Neuronal stem cell (in vitro differentiated cells): ENCODE measurements at regions not wholly inside any gene's neighbourhood (a gene's known extent, or its start where the extent isn't known, plus 50 kb on each side); places are given as distances from the start of the nearest gene placed in this dataset.
A peak's percentile ranks its signal among the peaks of the same experiment; 100 is the strongest.
"Not testable (repeated sequence)": the region's sequence is repeated elsewhere in the genome, so short reads cannot be mapped to it uniquely, and the experiment has no call there.

Experiments used
- DNase-seq: peaks from one replicate; pipeline ENCODE4 v3.0.0-alpha.2; 2013; ENCODE audit warnings: low spot score
- H2AFZ ChIP-seq: one replicate; pipeline ENCODE4 v1.6.1; 2013; ENCODE audit warnings: mild to moderate bottlenecking, low read length, inconsistent platforms
- H2AK5ac ChIP-seq: 2 replicates; pipeline ENCODE4 v1.6.1; 2013; ENCODE audit warnings: low read depth, mild to moderate bottlenecking, inconsistent platforms, low read length, moderate library complexity, mixed read lengths
- H2BK120ac ChIP-seq: 2 replicates; pipeline ENCODE4 v1.6.1; 2013; ENCODE audit warnings: low read depth, mild to moderate bottlenecking, inconsistent platforms, low read length, moderate library complexity, mixed read lengths
- H2BK12ac ChIP-seq: one replicate; pipeline ENCODE4 v1.6.1; 2013; ENCODE audit warnings: low read length, inconsistent platforms
- H2BK15ac ChIP-seq: 2 replicates; pipeline ENCODE4 v1.6.1; 2013; ENCODE audit warnings: mild to moderate bottlenecking, low read length, inconsistent platforms, mixed read lengths
- H2BK5ac ChIP-seq: one replicate; pipeline ENCODE4 v1.6.1; 2013; ENCODE audit warnings: inconsistent platforms, mild to moderate bottlenecking, low read length, moderate library complexity
- H3K14ac ChIP-seq: one replicate; pipeline ENCODE4 v1.6.1; 2013; ENCODE audit warnings: low read length, inconsistent platforms
- H3K18ac ChIP-seq: 2 replicates; pipeline ENCODE4 v1.6.1; 2013; ENCODE audit warnings: low read length, inconsistent platforms
- H3K23ac ChIP-seq: 2 replicates; pipeline ENCODE4 v1.6.1; 2013; ENCODE audit warnings: low read depth, mild to moderate bottlenecking, mixed read lengths, low read length, inconsistent platforms; ENCODE audit not compliant: poor library complexity
- H3K27ac ChIP-seq: replicated peaks from 3 replicates; pipeline ENCODE4 v1.5.1; 2013; ENCODE audit warnings: low read length, inconsistent platforms
- H3K27me3 ChIP-seq, 3 experiments: 2 replicates each; pipeline ENCODE4 v1.6.1; 2013; ENCODE audit warnings: low read length in 3 of 3, mild to moderate bottlenecking in 2 of 3, inconsistent platforms in 1 of 3, low read depth in 1 of 3, mixed read lengths in 1 of 3, moderate library complexity in 1 of 3; ENCODE audit not compliant: control insufficient read depth in 3 of 3, insufficient read depth in 3 of 3
- H3K36me3 ChIP-seq, 2 donors: replicated peaks in 1 of 2; 2 replicates each; pipeline ENCODE4 v1.6.1; 2013; ENCODE audit warnings: low read length in 2 of 2; ENCODE audit not compliant: control insufficient read depth in 2 of 2, insufficient read depth in 2 of 2
- H3K4ac ChIP-seq: 2 replicates; pipeline ENCODE4 v1.6.1; 2013; ENCODE audit warnings: inconsistent platforms, mild to moderate bottlenecking, low read length, moderate library complexity
- H3K4me1 ChIP-seq, 2 donors: 1 replicate in 1 of 2; 2 replicates in 1 of 2; pipeline ENCODE4 v1.6.1; 2013; ENCODE audit warnings: low read length in 2 of 2, low read depth in 1 of 2; ENCODE audit not compliant: control insufficient read depth in 2 of 2, insufficient read depth in 1 of 2
- H3K4me2 ChIP-seq: one replicate; pipeline ENCODE4 v1.6.1; 2013; ENCODE audit warnings: mild to moderate bottlenecking, low read length, inconsistent platforms; ENCODE audit not compliant: insufficient read depth, poor library complexity, severe bottlenecking
- H3K4me3 ChIP-seq, 2 donors: 2 replicates each; pipeline ENCODE4 v1.5.1; 2013; ENCODE audit warnings: low read length in 2 of 2, mild to moderate bottlenecking in 2 of 2, inconsistent platforms in 1 of 2, moderate library complexity in 1 of 2
- H3K79me1 ChIP-seq: one replicate; pipeline ENCODE4 v1.6.1; 2013; ENCODE audit warnings: low read depth, mild to moderate bottlenecking, inconsistent platforms, low read length, moderate library complexity
- H3K9ac ChIP-seq: one replicate; pipeline ENCODE4 v1.6.1; 2013; ENCODE audit warnings: mild to moderate bottlenecking, low read depth, low read length, inconsistent platforms; ENCODE audit not compliant: poor library complexity
- H3K9me3 ChIP-seq, 2 donors: replicated peaks in 1 of 2; 2 replicates each; pipeline versions ENCODE3 to v1.6.1; 2013; ENCODE audit warnings: low read length in 2 of 2, mild to moderate bottlenecking in 2 of 2, inconsistent platforms in 1 of 2, low read depth in 1 of 2, mixed read lengths in 1 of 2, moderate library complexity in 1 of 2; ENCODE audit not compliant: control insufficient read depth in 2 of 2, insufficient read depth in 1 of 2
- H4K8ac ChIP-seq: one replicate; pipeline ENCODE4 v1.6.1; 2013; ENCODE audit warnings: low read depth, mild to moderate bottlenecking, inconsistent platforms, low read length, moderate library complexity
- H4K91ac ChIP-seq: one replicate; pipeline ENCODE4 v1.6.1; 2013; ENCODE audit warnings: low read length, low read depth, mild to moderate bottlenecking, inconsistent platforms; ENCODE audit not compliant: poor library complexity
- WGBS, 2 donors: extraction: QIAGEN DNeasy Blood & Tissue Kit; methylation state at CpG; one replicate each; pipeline ENCODE4 v1.1.7; 2013; ENCODE audit warnings: missing lambda C conversion rate in 2 of 2, mixed read lengths in 1 of 2; ENCODE audit not compliant: insufficient read length in 2 of 2, insufficient replicate concordance in 1 of 2; ENCODE audit errors: extremely low coverage in 2 of 2; 5-methylcytosine and 5-hydroxymethylcytosine counted together

- Histone ChIP-seq H3K14ac (no peak overlapping the region), H3K9ac (no peak overlapping the region), H3K27me3 (no peaks in the 10 kb centered on the region), H3K9me3 (no peaks in the 10 kb centered on the region), H4K91ac (no peak overlapping the region), H3K4me3 (no peak overlapping the region), H3K23ac (no peak overlapping the region), H2AFZ (no peak overlapping the region), H3K18ac (no peak overlapping the region), H3K36me3 (no peaks in the 10 kb centered on the region), H2BK12ac (no peak overlapping the region), H3K27ac (no peak overlapping the region), H2BK15ac (no peak overlapping the region), H2AK5ac (no peak overlapping the region), H3K79me1 (no peaks in the 10 kb centered on the region), H3K4ac (no peak overlapping the region), H4K8ac (no peak overlapping the region), H3K4me1 (no peaks in the 10 kb centered on the region), H2BK5ac (no peak overlapping the region), H3K4me2 (no peak overlapping the region), H2BK120ac (no peak overlapping the region)
- peak; percentile 5 for DNase-seq
Measured at GRCh38 chr2:194819367-194819766, 837.7 kb upstream of the SLC39A10 start.

GRCh38 chr2:194815475-194815874 lies 841.6 kb upstream of the SLC39A10 start:
- Histone ChIP-seq H2AFZ (no peak overlapping the region), H3K14ac (no peak overlapping the region), H3K9ac (no peak overlapping the region), H3K23ac (no peak overlapping the region), H2AK5ac (no peak overlapping the region), H3K27me3 (no peaks in the 10 kb centered on the region), H2BK15ac (no peak overlapping the region), H3K27ac (no peak overlapping the region), H2BK5ac (no peak overlapping the region), H3K4ac (no peak overlapping the region), H3K4me2 (no peak overlapping the region), H4K8ac (no peak overlapping the region), H2BK12ac (no peak overlapping the region), H3K18ac (no peak overlapping the region), H3K9me3 (no peaks in the 10 kb centered on the region), H3K4me3 (no peak overlapping the region), H3K36me3 (no peaks in the 10 kb centered on the region), H3K4me1 (no peaks in the 10 kb centered on the region), H3K79me1 (no peaks in the 10 kb centered on the region), H2BK120ac (no peak overlapping the region), H4K91ac (no peak overlapping the region)
- DNase-seq, result no peak

GRCh38 chr2:194802589-194802988 lies 854.4 kb upstream of the SLC39A10 start:
- Histone ChIP-seq H3K18ac (no peak overlapping the region), H2BK5ac (no peak overlapping the region), H2BK12ac (no peak overlapping the region), H4K91ac (no peak overlapping the region), H3K4ac (no peak overlapping the region), H3K36me3 (no peaks in the 10 kb centered on the region), H3K14ac (no peak overlapping the region), H3K4me2 (no peak overlapping the region), H3K23ac (no peak overlapping the region), H3K27ac (no peak overlapping the region), H3K4me1 (no peaks in the 10 kb centered on the region), H2AFZ (no peak overlapping the region), H3K27me3 (no peaks in the 10 kb centered on the region), H2AK5ac (no peak overlapping the region), H3K79me1 (no peaks in the 10 kb centered on the region), H2BK15ac (no peak overlapping the region), H4K8ac (no peak overlapping the region), H3K9ac (no peak overlapping the region), H2BK120ac (no peak overlapping the region), H3K4me3 (no peak overlapping the region), H3K9me3 (no peaks in the 10 kb centered on the region)
- DNase-seq, result no peak
- no CpG with 5 or more reads among the region's 1 CpG for WGBS, 2 donors

- H3K14ac ChIP-seq, H2BK12ac ChIP-seq, H2AK5ac ChIP-seq, H3K79me1 ChIP-seq, H3K36me3 ChIP-seq, H2AFZ ChIP-seq, H3K4me2 ChIP-seq, H3K18ac ChIP-seq, H3K4me3 ChIP-seq, H3K9ac ChIP-seq, H3K27ac ChIP-seq, DNase-seq, H2BK15ac ChIP-seq, H3K23ac ChIP-seq, H4K8ac ChIP-seq, H3K27me3 ChIP-seq, H4K91ac ChIP-seq, H2BK5ac ChIP-seq, H3K9me3 ChIP-seq, H3K4me1 ChIP-seq, H3K4ac ChIP-seq, H2BK120ac ChIP-seq: not testable (repeated sequence)
- WGBS, 2 donors, result no CpG with 5 or more reads among the region's 2 CpGs
Measured at GRCh38 chr2:194787071-194787470, 870.0 kb upstream of the SLC39A10 start.
